Epithelial cell of proximal tubule (primary cell): ENCODE measurements at regions not wholly inside any gene's neighbourhood (a gene's known extent, or its start where the extent isn't known, plus 50 kb on each side); places are given as distances from the start of the nearest gene placed in this dataset.

Experiments
- DNase-seq: peaks from one replicate; pipeline ENCODE4 v3.0.0-alpha.2; 2011; ENCODE audit warnings: low read depth
- H3K4me3 ChIP-seq: 2 replicates; pipeline ENCODE4 v1.5.1; 2011; ENCODE audit warnings: low read depth, mild to moderate bottlenecking, low read length
- TF ChIP-seq, protein P1 (sequence below): conservative IDR thresholded peaks from 2 replicates; pipeline ENCODE4 v1.5.1; 2012; ENCODE audit warnings: low read depth, mild to moderate bottlenecking, low read length

DNA sequence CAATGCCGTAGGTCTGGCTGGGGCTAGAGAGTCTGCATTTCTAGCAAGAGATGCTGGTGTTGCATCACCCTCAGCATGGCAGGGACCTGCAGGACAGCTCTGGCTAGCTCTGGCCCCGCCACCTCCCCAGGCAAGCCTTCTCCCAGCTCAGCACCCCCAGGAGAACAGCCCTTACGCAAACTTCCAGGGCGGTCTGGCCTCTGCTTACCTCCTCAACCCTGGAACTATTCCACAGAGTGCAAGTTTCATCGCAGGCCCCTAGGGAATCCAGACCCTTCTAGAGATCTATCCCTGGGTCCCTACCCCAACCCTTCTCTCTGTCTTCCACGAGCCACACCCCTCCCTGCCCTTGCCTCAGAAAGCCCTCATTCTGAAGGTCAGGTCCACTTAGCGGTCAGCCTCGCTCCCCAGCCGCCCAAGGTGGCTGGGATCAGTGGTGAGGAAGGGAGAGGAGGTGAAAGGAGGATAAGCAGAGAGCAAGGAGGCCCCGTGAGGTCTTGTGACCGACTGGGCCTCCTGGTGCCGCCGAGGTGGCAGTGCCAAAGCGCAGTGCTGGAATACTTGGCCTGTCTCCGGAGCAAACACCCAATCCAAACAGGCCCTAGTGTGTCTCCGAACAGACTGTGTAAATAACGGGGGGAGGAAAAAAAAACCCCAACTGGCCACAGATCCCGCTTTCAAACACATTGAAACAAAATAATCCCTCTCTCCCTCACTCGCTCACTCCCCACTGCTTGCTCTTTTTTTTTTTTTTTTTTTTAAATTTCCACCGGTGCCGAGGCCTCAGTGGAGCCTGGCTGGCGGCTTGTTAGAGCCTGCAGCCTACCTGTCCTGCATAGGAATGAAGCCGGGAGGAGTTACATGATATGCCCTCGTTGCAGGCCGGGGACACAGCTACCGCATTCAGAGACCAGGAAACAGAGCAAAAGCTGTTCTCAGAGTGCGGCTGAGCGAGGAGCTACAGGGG lies 380.9 kb downstream of the SOX9 start:
- DNase-seq: no peak

DNA sequence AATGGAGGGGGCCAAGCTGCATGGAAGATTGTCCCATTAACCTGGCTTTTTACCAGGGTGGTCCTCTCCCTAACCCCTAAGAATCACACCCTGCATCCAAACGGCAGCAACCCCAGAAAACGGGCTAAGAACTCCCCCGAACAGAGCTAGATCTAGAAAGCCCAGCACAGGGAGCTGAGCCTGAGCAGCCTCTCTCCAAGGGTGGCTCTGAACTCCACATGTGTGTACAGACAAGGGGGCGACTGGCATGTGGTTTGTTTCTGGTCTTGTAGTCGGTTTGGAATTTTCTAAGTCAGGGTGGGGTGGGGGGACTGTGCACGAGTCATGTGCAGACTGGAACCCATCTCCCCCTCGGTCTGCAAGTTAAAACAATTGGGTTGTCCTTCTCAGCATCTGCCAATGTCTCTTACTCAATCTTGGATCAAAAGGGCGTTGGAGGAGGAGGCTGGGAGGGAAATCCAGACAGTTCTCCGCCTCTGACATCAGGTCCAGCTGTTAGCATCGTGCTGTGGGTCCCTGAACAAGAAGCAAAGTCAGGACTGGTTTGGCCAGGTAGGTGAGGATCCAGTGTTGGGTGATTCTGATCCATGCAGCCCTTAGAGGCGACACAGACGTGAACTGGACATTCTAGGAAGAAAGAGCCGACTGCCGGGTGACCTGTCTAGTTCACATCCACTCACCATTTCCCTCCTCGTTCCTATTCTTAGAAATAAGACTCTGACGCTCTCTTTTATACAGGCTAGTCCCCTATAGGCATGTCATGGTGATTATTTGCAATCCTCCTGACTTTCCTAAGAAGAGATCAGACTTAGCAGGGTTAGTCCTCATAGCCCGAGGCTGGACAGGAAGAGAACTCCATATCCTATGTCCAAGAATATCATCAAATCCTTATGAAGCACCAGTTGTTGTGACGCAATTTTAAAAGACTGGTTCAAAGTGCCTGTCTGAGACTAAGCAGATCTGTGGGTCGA lies 381.8 kb downstream of the SOX9 start:
- no peak overlapping the region for H3K4me3 ChIP-seq
- TF ChIP-seq, protein P1, sequence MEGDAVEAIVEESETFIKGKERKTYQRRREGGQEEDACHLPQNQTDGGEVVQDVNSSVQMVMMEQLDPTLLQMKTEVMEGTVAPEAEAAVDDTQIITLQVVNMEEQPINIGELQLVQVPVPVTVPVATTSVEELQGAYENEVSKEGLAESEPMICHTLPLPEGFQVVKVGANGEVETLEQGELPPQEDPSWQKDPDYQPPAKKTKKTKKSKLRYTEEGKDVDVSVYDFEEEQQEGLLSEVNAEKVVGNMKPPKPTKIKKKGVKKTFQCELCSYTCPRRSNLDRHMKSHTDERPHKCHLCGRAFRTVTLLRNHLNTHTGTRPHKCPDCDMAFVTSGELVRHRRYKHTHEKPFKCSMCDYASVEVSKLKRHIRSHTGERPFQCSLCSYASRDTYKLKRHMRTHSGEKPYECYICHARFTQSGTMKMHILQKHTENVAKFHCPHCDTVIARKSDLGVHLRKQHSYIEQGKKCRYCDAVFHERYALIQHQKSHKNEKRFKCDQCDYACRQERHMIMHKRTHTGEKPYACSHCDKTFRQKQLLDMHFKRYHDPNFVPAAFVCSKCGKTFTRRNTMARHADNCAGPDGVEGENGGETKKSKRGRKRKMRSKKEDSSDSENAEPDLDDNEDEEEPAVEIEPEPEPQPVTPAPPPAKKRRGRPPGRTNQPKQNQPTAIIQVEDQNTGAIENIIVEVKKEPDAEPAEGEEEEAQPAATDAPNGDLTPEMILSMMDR: no peak
- no peak for DNase-seq

More for the DNA sequence above, 380.9 kb downstream of the SOX9 start:
- no peak overlapping the region for H3K4me3 ChIP-seq
- TF ChIP-seq, protein P1: no peak

DNA sequence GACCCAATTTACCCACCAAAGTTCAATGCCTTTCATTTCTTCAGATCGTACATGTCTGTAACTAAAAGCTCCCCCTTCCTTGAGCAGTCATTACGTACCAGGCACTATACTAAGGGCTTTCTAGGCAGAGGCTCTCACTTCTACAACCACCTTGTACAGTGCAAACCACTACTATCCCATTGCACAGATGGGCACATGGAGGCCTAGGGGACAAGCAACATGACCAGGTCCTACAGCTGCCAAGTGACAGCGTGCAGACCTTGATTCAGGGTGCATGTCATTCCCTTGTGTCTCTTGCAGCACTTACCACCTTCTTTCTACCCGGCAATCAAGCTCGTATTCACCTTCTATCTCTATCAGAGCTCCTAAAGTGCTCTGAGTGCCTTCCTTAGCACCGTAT lies 382.7 kb downstream of the SOX9 start:
- TF ChIP-seq, protein P1: no peak
- DNase-seq: no peak
- H3K4me3 ChIP-seq: no peak overlapping the region

- H3K4me3 ChIP-seq: no peak overlapping the region
- TF ChIP-seq, protein P1: no peak
- no peak for DNase-seq
These were observed 384.0 kb downstream of the SOX9 start for GRCh38 chr17:72504783-72505182.

DNA sequence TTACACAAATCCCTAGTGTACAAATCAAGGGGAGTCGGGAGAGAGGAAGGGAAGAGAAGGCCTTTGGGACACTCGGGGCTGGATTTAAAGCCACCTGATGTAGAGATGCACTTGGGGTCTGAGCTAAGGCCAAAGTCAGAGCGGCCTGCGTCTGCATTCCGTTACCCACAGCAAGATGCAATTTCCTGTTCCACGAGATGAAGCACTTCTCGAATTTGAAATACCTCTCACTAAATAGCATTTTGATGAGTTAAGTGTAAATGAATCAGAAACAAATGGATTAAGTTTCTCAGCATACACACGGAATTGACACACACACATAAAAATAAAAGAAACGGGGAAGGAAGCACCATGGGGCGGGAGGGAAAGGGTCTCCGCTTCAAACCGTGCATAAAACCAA lies 386.0 kb downstream of the SOX9 start:
- DNase-seq: no peak
- H3K4me3 ChIP-seq: no peak overlapping the region
- TF ChIP-seq, protein P1: no peak

GRCh38 chr17:72507370-72507769 lies 386.6 kb downstream of the SOX9 start:
- DNase-seq: no peak
- no peak overlapping the region for H3K4me3 ChIP-seq
- TF ChIP-seq, protein P1: no peak
